Peyer's patch (tissue), 4 donors: ENCODE measurements at regions not wholly inside any gene's neighbourhood (a gene's known extent, or its start where the extent isn't known, plus 50 kb on each side); places are given as distances from the start of the nearest gene placed in this dataset.

Experiments
- POLR2A ChIP-seq, 2 donors: fragments of 450-650 bp; IDR thresholded peaks; one replicate each; pipeline ENCODE4 v1.5.1; 2017; ENCODE audit warnings: antibody characterized with exemption in 2 of 2, mild to moderate bottlenecking in 2 of 2, moderate library complexity in 2 of 2
- TF ChIP-seq, protein P1 (sequence below), 6 experiments: fragments of 450-650 bp in 4 of 6; fragments of 200-600 bp in 2 of 6; sonication (generic) in 1 of 6; IDR thresholded peaks; one replicate each; pipeline ENCODE4 v1.5.1; 2017 to 2019; ENCODE audit warnings: antibody characterized with exemption in 6 of 6, mild to moderate bottlenecking in 3 of 6, moderate library complexity in 1 of 6

- TF ChIP-seq, protein P1, sequence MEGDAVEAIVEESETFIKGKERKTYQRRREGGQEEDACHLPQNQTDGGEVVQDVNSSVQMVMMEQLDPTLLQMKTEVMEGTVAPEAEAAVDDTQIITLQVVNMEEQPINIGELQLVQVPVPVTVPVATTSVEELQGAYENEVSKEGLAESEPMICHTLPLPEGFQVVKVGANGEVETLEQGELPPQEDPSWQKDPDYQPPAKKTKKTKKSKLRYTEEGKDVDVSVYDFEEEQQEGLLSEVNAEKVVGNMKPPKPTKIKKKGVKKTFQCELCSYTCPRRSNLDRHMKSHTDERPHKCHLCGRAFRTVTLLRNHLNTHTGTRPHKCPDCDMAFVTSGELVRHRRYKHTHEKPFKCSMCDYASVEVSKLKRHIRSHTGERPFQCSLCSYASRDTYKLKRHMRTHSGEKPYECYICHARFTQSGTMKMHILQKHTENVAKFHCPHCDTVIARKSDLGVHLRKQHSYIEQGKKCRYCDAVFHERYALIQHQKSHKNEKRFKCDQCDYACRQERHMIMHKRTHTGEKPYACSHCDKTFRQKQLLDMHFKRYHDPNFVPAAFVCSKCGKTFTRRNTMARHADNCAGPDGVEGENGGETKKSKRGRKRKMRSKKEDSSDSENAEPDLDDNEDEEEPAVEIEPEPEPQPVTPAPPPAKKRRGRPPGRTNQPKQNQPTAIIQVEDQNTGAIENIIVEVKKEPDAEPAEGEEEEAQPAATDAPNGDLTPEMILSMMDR (IDR thresholded peaks at IDR 0.05) = no peak
- TF ChIP-seq POLR2A (IDR thresholded peaks at IDR 0.05) = no peak
Observed at GRCh38 chr3:23127196-23127595, 75.9 kb upstream of the UBE2E2 start.
